Left lung (tissue), 4 donors: ENCODE measurements at regions not wholly inside any gene's neighbourhood (a gene's known extent, or its start where the extent isn't known, plus 50 kb on each side); places are given as distances from the start of the nearest gene placed in this dataset.

Source experiments
- ATAC-seq: fragments of 200-7000 bp; cut with Tn5 transposase; one replicate; pipeline ENCODE4 v1.9.1; 2020; ENCODE audit warnings: moderate library complexity
- DNase-seq, 4 donors: peaks; one replicate each; pipeline ENCODE4 v3.0.0-alpha.2; 2013 to 2020
- H3K27ac ChIP-seq, 2 donors: fragments of 200-600 bp; sonication (generic) in 1 of 2; one replicate each; pipeline versions ENCODE4 v1.5.0 to v1.8.0; 2020 to 2021
- H3K27me3 ChIP-seq, 2 donors: fragments of 200-600 bp; sonication (generic) in 1 of 2; one replicate each; pipeline versions ENCODE4 v1.5.0 to v1.8.0; 2020 to 2021
- H3K36me3 ChIP-seq, 2 donors: fragments of 200-600 bp; sonication (generic) in 1 of 2; one replicate each; pipeline versions ENCODE4 v1.5.0 to v1.8.0; 2020 to 2021
- H3K4me1 ChIP-seq, 2 donors: fragments of 200-600 bp; one replicate each; pipeline ENCODE4 v1.8.0; 2021
- H3K4me3 ChIP-seq, 2 donors: fragments of 200-600 bp; sonication (generic) in 1 of 2; one replicate each; pipeline versions ENCODE4 v1.5.0 to v1.8.0; 2020 to 2021; ENCODE audit warnings: mild to moderate bottlenecking in 1 of 2
- H3K9me3 ChIP-seq, 2 donors: fragments of 200-600 bp; sonication (generic) in 1 of 2; one replicate each; pipeline versions ENCODE4 v1.5.0 to v1.8.0; 2020 to 2021
- intact Hi-C, 2 donors: fragments of 100-400 bp; cut with DNase I; formaldehyde crosslinking; loops; one replicate each; pipeline versions ENCODE4 v1.11.2 to v1.14.2; 2022
- TF ChIP-seq, protein P1 (sequence below), 2 donors: fragments of 200-600 bp; sonication (generic) in 1 of 2; IDR thresholded peaks; one replicate each; pipeline versions ENCODE4 v1.5.0 to v1.8.0; 2021; ENCODE audit warnings: antibody characterized with exemption in 2 of 2
- donor health status: DM: no; HTN: yes; CAD: no.
- donor health status: DM: no; HTN: no; CAD: no.

DNA sequence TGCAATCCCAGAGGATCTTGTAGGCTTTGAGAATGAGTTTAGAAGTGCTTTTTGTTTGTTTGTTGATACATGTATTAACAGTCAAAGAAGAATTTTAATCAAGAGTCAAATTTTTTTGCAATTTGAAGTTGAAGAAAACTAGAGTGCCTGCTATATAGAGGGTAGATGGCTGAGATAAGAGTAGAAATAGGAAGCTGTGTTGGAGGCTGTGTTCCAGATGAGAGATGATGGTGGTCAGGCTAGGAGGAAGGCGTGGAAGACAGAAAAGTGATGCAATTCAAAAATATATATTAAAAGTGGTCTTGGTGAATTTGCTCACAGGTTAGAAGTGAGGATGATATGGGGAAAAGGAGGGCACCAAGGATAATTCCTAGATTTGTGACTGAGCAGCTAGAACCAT is 978.3 kb downstream of the BCL11A start:
- H3K4me1 ChIP-seq: no peaks in the 10 kb centered on the region
- no peak for DNase-seq
- H3K4me3 ChIP-seq: no peak overlapping the region
- intact Hi-C loops: no loop called here
- H3K9me3 ChIP-seq: no peaks in the 10 kb centered on the region
- TF ChIP-seq, protein P1, sequence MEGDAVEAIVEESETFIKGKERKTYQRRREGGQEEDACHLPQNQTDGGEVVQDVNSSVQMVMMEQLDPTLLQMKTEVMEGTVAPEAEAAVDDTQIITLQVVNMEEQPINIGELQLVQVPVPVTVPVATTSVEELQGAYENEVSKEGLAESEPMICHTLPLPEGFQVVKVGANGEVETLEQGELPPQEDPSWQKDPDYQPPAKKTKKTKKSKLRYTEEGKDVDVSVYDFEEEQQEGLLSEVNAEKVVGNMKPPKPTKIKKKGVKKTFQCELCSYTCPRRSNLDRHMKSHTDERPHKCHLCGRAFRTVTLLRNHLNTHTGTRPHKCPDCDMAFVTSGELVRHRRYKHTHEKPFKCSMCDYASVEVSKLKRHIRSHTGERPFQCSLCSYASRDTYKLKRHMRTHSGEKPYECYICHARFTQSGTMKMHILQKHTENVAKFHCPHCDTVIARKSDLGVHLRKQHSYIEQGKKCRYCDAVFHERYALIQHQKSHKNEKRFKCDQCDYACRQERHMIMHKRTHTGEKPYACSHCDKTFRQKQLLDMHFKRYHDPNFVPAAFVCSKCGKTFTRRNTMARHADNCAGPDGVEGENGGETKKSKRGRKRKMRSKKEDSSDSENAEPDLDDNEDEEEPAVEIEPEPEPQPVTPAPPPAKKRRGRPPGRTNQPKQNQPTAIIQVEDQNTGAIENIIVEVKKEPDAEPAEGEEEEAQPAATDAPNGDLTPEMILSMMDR (IDR thresholded peaks at IDR 0.05): no peak
- H3K27me3 ChIP-seq: no peaks in the 10 kb centered on the region
- no peak for ATAC-seq
- H3K27ac ChIP-seq: no peak overlapping the region
- no peaks in the 10 kb centered on the region for H3K36me3 ChIP-seq

- TF ChIP-seq, protein P1 (IDR thresholded peaks at IDR 0.05): no peak
- Histone ChIP-seq H3K4me3 (no peak overlapping the region), H3K27me3 (no peaks in the 10 kb centered on the region), H3K4me1 (no peaks in the 10 kb centered on the region), H3K36me3 (no peaks in the 10 kb centered on the region), H3K27ac (no peak overlapping the region), H3K9me3 (no peaks in the 10 kb centered on the region)
- DNase-seq (no peak), ATAC-seq (no peak)
- intact Hi-C loops: no loop called here
Measured at GRCh38 chr2:59572227-59572626, 981.2 kb downstream of the BCL11A start.

- H3K4me1 ChIP-seq: no peaks in the 10 kb centered on the region
- no peak overlapping the region for H3K4me3 ChIP-seq
- H3K27me3 ChIP-seq: no peaks in the 10 kb centered on the region
- intact Hi-C loops: no loop called here
- no peaks in the 10 kb centered on the region for H3K36me3 ChIP-seq
- H3K9me3 ChIP-seq: no peaks in the 10 kb centered on the region
- H3K27ac ChIP-seq: no peak overlapping the region
- no peak for DNase-seq
- ATAC-seq: no peak
- TF ChIP-seq, protein P1 (IDR thresholded peaks at IDR 0.05): no peak
Measured at GRCh38 chr2:59570818-59571217, 982.6 kb downstream of the BCL11A start.

GRCh38 chr2:59569124-59569523 is 984.3 kb downstream of the BCL11A start:
- Histone ChIP-seq H3K4me1 (no peaks in the 10 kb centered on the region), H3K27me3 (no peaks in the 10 kb centered on the region), H3K36me3 (no peaks in the 10 kb centered on the region), H3K4me3 (no peak overlapping the region), H3K9me3 (no peaks in the 10 kb centered on the region), H3K27ac (no peak overlapping the region)
- no peak for ATAC-seq
- no peak for DNase-seq
- TF ChIP-seq, protein P1 (IDR thresholded peaks at IDR 0.05): no peak
- intact Hi-C loops: no loop called here

- intact Hi-C loops: no loop called here
- no peaks in the 10 kb centered on the region for H3K9me3 ChIP-seq
- H3K4me1 ChIP-seq: no peaks in the 10 kb centered on the region
- H3K36me3 ChIP-seq: no peaks in the 10 kb centered on the region
- TF ChIP-seq, protein P1 (IDR thresholded peaks at IDR 0.05): no peak
- no peak for ATAC-seq
- H3K4me3 ChIP-seq: no peak overlapping the region
- peak in 1 of 4 donors; percentile 36 for DNase-seq
- no peak overlapping the region for H3K27ac ChIP-seq
- no peaks in the 10 kb centered on the region for H3K27me3 ChIP-seq
Measured at GRCh38 chr2:59568461-59568860, 985.0 kb downstream of the BCL11A start.
